HL-60/S4 treated with phorbol 12-myristate 13-acetate at 8.2 ng/mL for 4 days and 3 days (cell line): ENCODE measurements at regions not wholly inside any gene's neighbourhood (a gene's known extent, or its start where the extent isn't known, plus 50 kb on each side); places are given as distances from the start of the nearest gene placed in this dataset.

Source experiments
- in situ Hi-C: fragments of 300-500 bp; cut with MboI; formaldehyde crosslinking; loops from 2 replicates; pipeline ENCODE4 v1.15.0; 2022; ENCODE audit warnings: low sequenced_read_pairs

- in situ Hi-C loops: no loop called here
These were observed 113.0 kb upstream of the DYNLRB2 start for GRCh38 chr16:80427795-80428194.

- in situ Hi-C loops: no loop called here
These were observed 122.1 kb upstream of the DYNLRB2 start for GRCh38 chr16:80418517-80419355.

- in situ Hi-C loops: no loop called here
These were observed 123.0 kb upstream of the DYNLRB2 start for GRCh38 chr16:80417706-80418271.

GRCh38 chr16:80408014-80408413, 132.8 kb upstream of the DYNLRB2 start:
- in situ Hi-C loops: no loop called here

GRCh38 chr16:80407265-80407987, 133.4 kb upstream of the DYNLRB2 start:
- in situ Hi-C loops: no loop called here

- in situ Hi-C loops: no loop called here
These were observed 135.9 kb upstream of the DYNLRB2 start for GRCh38 chr16:80404847-80405246.

GRCh38 chr16:80403894-80404293, 136.9 kb upstream of the DYNLRB2 start:
- in situ Hi-C loops: no loop called here

- in situ Hi-C loops: no loop called here
These were observed 149.8 kb upstream of the DYNLRB2 start for GRCh38 chr16:80390871-80391489.

- in situ Hi-C loops: no loop called here
These were observed 150.7 kb upstream of the DYNLRB2 start for GRCh38 chr16:80390046-80390445.

GRCh38 chr16:80389338-80389737, 151.5 kb upstream of the DYNLRB2 start:
- in situ Hi-C loops: no loop called here

- in situ Hi-C loops: no loop called here
These were observed 153.4 kb upstream of the DYNLRB2 start for GRCh38 chr16:80387318-80387921.

- in situ Hi-C loops: no loop called here
These were observed 155.9 kb upstream of the DYNLRB2 start for GRCh38 chr16:80384862-80385261.

GRCh38 chr16:80380514-80380913, 160.3 kb upstream of the DYNLRB2 start:
- in situ Hi-C loops: no loop called here

- in situ Hi-C loops: no loop called here
These were observed 163.5 kb upstream of the DYNLRB2 start for GRCh38 chr16:80377096-80377956.

- in situ Hi-C loops: no loop called here
These were observed 164.8 kb upstream of the DYNLRB2 start for GRCh38 chr16:80375973-80376372.

GRCh38 chr16:80375513-80375912, 165.3 kb upstream of the DYNLRB2 start:
- in situ Hi-C loops: no loop called here

GRCh38 chr16:80372341-80372740, 168.5 kb upstream of the DYNLRB2 start:
- in situ Hi-C loops: no loop called here

GRCh38 chr16:80369138-80369958, 171.4 kb upstream of the DYNLRB2 start:
- in situ Hi-C loops: no loop called here

GRCh38 chr16:80367037-80367658, 173.6 kb upstream of the DYNLRB2 start:
- in situ Hi-C loops: no loop called here
